ENCODE measurements at regions not wholly inside any gene's neighbourhood (a gene's known extent, or its start where the extent isn't known, plus 50 kb on each side); places are given as distances from the start of the nearest gene placed in this dataset.

GRCh38 chr15:46652266-46652665 lies 1017.4 kb downstream of the SQOR start:
- no peak for TF ChIP-seq CTCF (IDR thresholded peaks at IDR 0.05)
- no peak for TF ChIP-seq POLR2A (IDR thresholded peaks at IDR 0.05)

Data from uterus (tissue), 2 donors.